ENCODE measurements at regions not wholly inside any gene's neighbourhood (a gene's known extent, or its start where the extent isn't known, plus 50 kb on each side); places are given as distances from the start of the nearest gene placed in this dataset.
"Not testable (repeated sequence)": the region's sequence is repeated elsewhere in the genome, so short reads cannot be mapped to it uniquely, and the experiment has no call there.

- H3K9me3 ChIP-seq (ENCODE audit: control insufficient read depth, insufficient read depth, low read length), result no peaks in the 10 kb centered on the region
- no peaks in the 10 kb centered on the region for H4K20me1 ChIP-seq (ENCODE audit: control insufficient read depth, insufficient read depth, low read depth, low read length)
- H3K36me3 ChIP-seq (ENCODE audit: control insufficient read depth, low read length), result no peaks in the 10 kb centered on the region
- no peaks in the 10 kb centered on the region for H3F3A ChIP-seq (ENCODE audit: control insufficient read depth, insufficient read depth)
- no peak for TF ChIP-seq CTCF (IDR thresholded peaks at IDR 0.05; ENCODE audit: low read depth, low read length, poor library complexity, severe bottlenecking)
- no peak for TF ChIP-seq EZH2phosphoT487 (IDR thresholded peaks at IDR 0.05; ENCODE audit: borderline replicate concordance, low read length)
- H3K27ac ChIP-seq (ENCODE audit: low read depth, low read length), result no peak overlapping the region
- H3K9me2 ChIP-seq (replicated peaks; ENCODE audit: control insufficient read depth, low read length), result no peaks in the 10 kb centered on the region
- no peaks in the 10 kb centered on the region for H3K4me1 ChIP-seq (ENCODE audit: control insufficient read depth, low read length)
- no peaks in the 10 kb centered on the region for H3K79me2 ChIP-seq (ENCODE audit: control insufficient read depth, low read length)
- H3K4me2 ChIP-seq (ENCODE audit: low read length), result no peak overlapping the region
- no peaks in the 10 kb centered on the region for H3K27me3 ChIP-seq (ENCODE audit: control insufficient read depth, low read length)
- no peak overlapping the region for H3K4me3 ChIP-seq (ENCODE audit: low read length)
Observed at GRCh38 chr11:87518266-87518665, 480.5 kb downstream of the TMEM135 start.

GRCh38 chr11:87517351-87517750 is 479.6 kb downstream of the TMEM135 start:
- H4K20me1 ChIP-seq (ENCODE audit: control insufficient read depth, insufficient read depth, low read depth, low read length), result no peaks in the 10 kb centered on the region
- no peaks in the 10 kb centered on the region for H3K9me2 ChIP-seq (replicated peaks; ENCODE audit: control insufficient read depth, low read length)
- no peaks in the 10 kb centered on the region for H3F3A ChIP-seq (ENCODE audit: control insufficient read depth, insufficient read depth)
- H3K4me3 ChIP-seq (ENCODE audit: low read length), result no peak overlapping the region
- no peaks in the 10 kb centered on the region for H3K36me3 ChIP-seq (ENCODE audit: control insufficient read depth, low read length)
- H3K27me3 ChIP-seq (ENCODE audit: control insufficient read depth, low read length), result no peaks in the 10 kb centered on the region
- TF ChIP-seq EZH2phosphoT487 (IDR thresholded peaks at IDR 0.05; ENCODE audit: borderline replicate concordance, low read length), result no peak
- H3K79me2 ChIP-seq (ENCODE audit: control insufficient read depth, low read length), result no peaks in the 10 kb centered on the region
- H3K4me1 ChIP-seq (ENCODE audit: control insufficient read depth, low read length), result no peaks in the 10 kb centered on the region
- H3K4me2 ChIP-seq (ENCODE audit: low read length), result no peak overlapping the region
- no peaks in the 10 kb centered on the region for H3K9me3 ChIP-seq (ENCODE audit: control insufficient read depth, insufficient read depth, low read length)
- no peak overlapping the region for H3K27ac ChIP-seq (ENCODE audit: low read depth, low read length)

- not testable (repeated sequence) for H3K27ac ChIP-seq (ENCODE audit: low read depth, low read length); H3K36me3 ChIP-seq (ENCODE audit: control insufficient read depth, low read length); H3K4me2 ChIP-seq (ENCODE audit: low read length); H3K9me2 ChIP-seq (replicated peaks; ENCODE audit: control insufficient read depth, low read length); H3K9me3 ChIP-seq (ENCODE audit: control insufficient read depth, insufficient read depth, low read length); H4K20me1 ChIP-seq (ENCODE audit: control insufficient read depth, insufficient read depth, low read depth, low read length); H3K4me3 ChIP-seq (ENCODE audit: low read length); H3K4me1 ChIP-seq (ENCODE audit: control insufficient read depth, low read length); H3K27me3 ChIP-seq (ENCODE audit: control insufficient read depth, low read length); H3F3A ChIP-seq (ENCODE audit: control insufficient read depth, insufficient read depth); H3K79me2 ChIP-seq (ENCODE audit: control insufficient read depth, low read length)
Observed at GRCh38 chr11:87507722-87508121, 470.0 kb downstream of the TMEM135 start.

GRCh38 chr11:87506946-87507345 is 469.2 kb downstream of the TMEM135 start:
- H3K4me2 ChIP-seq (ENCODE audit: low read length); H3K36me3 ChIP-seq (ENCODE audit: control insufficient read depth, low read length); H3K27ac ChIP-seq (ENCODE audit: low read depth, low read length); H3F3A ChIP-seq (ENCODE audit: control insufficient read depth, insufficient read depth); H3K79me2 ChIP-seq (ENCODE audit: control insufficient read depth, low read length); H3K9me3 ChIP-seq (ENCODE audit: control insufficient read depth, insufficient read depth, low read length); H3K27me3 ChIP-seq (ENCODE audit: control insufficient read depth, low read length); H3K4me3 ChIP-seq (ENCODE audit: low read length); H3K9me2 ChIP-seq (replicated peaks; ENCODE audit: control insufficient read depth, low read length); H4K20me1 ChIP-seq (ENCODE audit: control insufficient read depth, insufficient read depth, low read depth, low read length); H3K4me1 ChIP-seq (ENCODE audit: control insufficient read depth, low read length): not testable (repeated sequence)

- Histone ChIP-seq H3K79me2 (ENCODE audit: control insufficient read depth, low read length) (no peaks in the 10 kb centered on the region), H3K36me3 (ENCODE audit: control insufficient read depth, low read length) (no peaks in the 10 kb centered on the region), H3K27me3 (ENCODE audit: control insufficient read depth, low read length) (no peaks in the 10 kb centered on the region), H3K4me2 (ENCODE audit: low read length) (no peak overlapping the region), H3F3A (ENCODE audit: control insufficient read depth, insufficient read depth) (no peaks in the 10 kb centered on the region), H3K9me3 (ENCODE audit: control insufficient read depth, insufficient read depth, low read length) (no peaks in the 10 kb centered on the region), H3K9me2 (replicated peaks; ENCODE audit: control insufficient read depth, low read length) (no peaks in the 10 kb centered on the region), H3K4me1 (ENCODE audit: control insufficient read depth, low read length) (no peaks in the 10 kb centered on the region), H3K4me3 (ENCODE audit: low read length) (no peak overlapping the region), H4K20me1 (ENCODE audit: control insufficient read depth, insufficient read depth, low read depth, low read length) (no peaks in the 10 kb centered on the region), H3K27ac (ENCODE audit: low read depth, low read length) (no peak overlapping the region)
- TF ChIP-seq EZH2phosphoT487 (IDR thresholded peaks at IDR 0.05; ENCODE audit: borderline replicate concordance, low read length), result no peak
- no peak for TF ChIP-seq CTCF (IDR thresholded peaks at IDR 0.05; ENCODE audit: low read depth, low read length, poor library complexity, severe bottlenecking)
Observed at GRCh38 chr11:87501388-87501787, 463.7 kb downstream of the TMEM135 start.

GRCh38 chr11:87494936-87495335 is 457.2 kb downstream of the TMEM135 start:
- H3K4me1 ChIP-seq (ENCODE audit: control insufficient read depth, low read length); H3K79me2 ChIP-seq (ENCODE audit: control insufficient read depth, low read length); H3K27ac ChIP-seq (ENCODE audit: low read depth, low read length); H3K36me3 ChIP-seq (ENCODE audit: control insufficient read depth, low read length); H3K27me3 ChIP-seq (ENCODE audit: control insufficient read depth, low read length); H3F3A ChIP-seq (ENCODE audit: control insufficient read depth, insufficient read depth); H3K9me3 ChIP-seq (ENCODE audit: control insufficient read depth, insufficient read depth, low read length); H3K9me2 ChIP-seq (replicated peaks; ENCODE audit: control insufficient read depth, low read length); H4K20me1 ChIP-seq (ENCODE audit: control insufficient read depth, insufficient read depth, low read depth, low read length); H3K4me2 ChIP-seq (ENCODE audit: low read length); H3K4me3 ChIP-seq (ENCODE audit: low read length): not testable (repeated sequence)

GRCh38 chr11:87494026-87494425 is 456.3 kb downstream of the TMEM135 start:
- H3K9me2 ChIP-seq (replicated peaks; ENCODE audit: control insufficient read depth, low read length); H3K79me2 ChIP-seq (ENCODE audit: control insufficient read depth, low read length); H4K20me1 ChIP-seq (ENCODE audit: control insufficient read depth, insufficient read depth, low read depth, low read length); H3K9me3 ChIP-seq (ENCODE audit: control insufficient read depth, insufficient read depth, low read length); H3K36me3 ChIP-seq (ENCODE audit: control insufficient read depth, low read length); H3K4me1 ChIP-seq (ENCODE audit: control insufficient read depth, low read length); H3K27me3 ChIP-seq (ENCODE audit: control insufficient read depth, low read length); H3K27ac ChIP-seq (ENCODE audit: low read depth, low read length); H3K4me3 ChIP-seq (ENCODE audit: low read length); H3F3A ChIP-seq (ENCODE audit: control insufficient read depth, insufficient read depth); H3K4me2 ChIP-seq (ENCODE audit: low read length): not testable (repeated sequence)
